Vagina (tissue), 2 donors: ENCODE measurements at regions not wholly inside any gene's neighbourhood (a gene's known extent, or its start where the extent isn't known, plus 50 kb on each side); places are given as distances from the start of the nearest gene placed in this dataset. TPM values are rescaled to one million over a fixed set of nuclear protein-coding genes. Genes with fewer than 3 reads are reported as not detected.

ENCODE experiments used
- DNase-seq, 2 donors: peaks; one replicate each; pipeline ENCODE4 v3.0.0-alpha.2; 2017; ENCODE audit errors: extremely low spot score in 2 of 2
- H3K27ac ChIP-seq: fragments of 200-600 bp; sonication (generic); one replicate; pipeline ENCODE4 v1.5.1; 2019
- H3K27me3 ChIP-seq: fragments of 200-600 bp; sonication (generic); one replicate; pipeline ENCODE4 v1.5.1; 2019
- H3K36me3 ChIP-seq, 2 donors: fragments of 200-600 bp; sonication (generic); one replicate each; pipeline ENCODE4 v1.5.1; 2017 to 2019
- H3K4me1 ChIP-seq: fragments of 200-600 bp; sonication (generic); one replicate; pipeline ENCODE4 v1.5.1; 2019
- H3K4me3 ChIP-seq, 2 donors: fragments of 200-600 bp; sonication (generic); 1 replicate in 1 of 2; 2 replicates in 1 of 2; pipeline ENCODE4 v1.5.1; 2016 to 2019
- H3K9me3 ChIP-seq: fragments of 200-600 bp; sonication (generic); one replicate; pipeline ENCODE4 v1.5.1; 2019
- CTCF ChIP-seq, 3 experiments: fragments of 450-650 bp in 2 of 3; fragments of 200-600 bp in 1 of 3; sonication (generic) in 1 of 3; IDR thresholded peaks; one replicate each; pipeline ENCODE4 v1.5.1; 2017 to 2019; ENCODE audit warnings: antibody characterized with exemption in 3 of 3, mild to moderate bottlenecking in 2 of 3, moderate library complexity in 2 of 3
- POLR2A ChIP-seq, 2 donors: fragments of 450-650 bp; IDR thresholded peaks; one replicate each; pipeline ENCODE4 v1.6.1; 2017; ENCODE audit warnings: antibody characterized with exemption in 2 of 2, mild to moderate bottlenecking in 2 of 2, moderate library complexity in 2 of 2
- POLR2AphosphoS5 ChIP-seq, 2 donors: sonication (generic); formaldehyde crosslinking; IDR thresholded peaks; one replicate each; pipeline ENCODE4 v1.9.0; 2017; ENCODE audit warnings: antibody characterized with exemption in 2 of 2, mild to moderate bottlenecking in 2 of 2, low read depth in 1 of 2; ENCODE audit not compliant: insufficient read depth in 1 of 2
- intact Hi-C: fragments of 100-400 bp; cut with DNase I; formaldehyde crosslinking; loops from one replicate; pipeline ENCODE4 v1.15.1; 2023
- small RNA-seq: library from RNA; depleted of rRNA; stranded (forward); fragments of <200 nt; gene quantifications from one replicate; pipeline ENCODE3, GENCODE V24; 2016

- H3K27me3 ChIP-seq = no peaks in the 10 kb centered on the region
- TF ChIP-seq POLR2AphosphoS5 (IDR thresholded peaks at IDR 0.05; ENCODE audit: insufficient read depth in 1 of 2, low read depth in 1 of 2) (no peak), POLR2A (IDR thresholded peaks at IDR 0.05) (no peak), CTCF (IDR thresholded peaks at IDR 0.05) (no peak)
- H3K4me1 ChIP-seq = no peaks in the 10 kb centered on the region
- intact Hi-C loops = no loop called here
- no peak overlapping the region for H3K4me3 ChIP-seq
- no peaks in the 10 kb centered on the region for H3K9me3 ChIP-seq
- H3K27ac ChIP-seq = no peak overlapping the region
- DNase-seq = no peak
- no peaks in the 10 kb centered on the region for H3K36me3 ChIP-seq
Observed at GRCh38 chr5:24720743-24721142, 76.0 kb upstream of the CDH10 start.

- Histone ChIP-seq H3K9me3 (no peaks in the 10 kb centered on the region), H3K27me3 (no peaks in the 10 kb centered on the region), H3K4me1 (no peaks in the 10 kb centered on the region), H3K27ac (no peak overlapping the region), H3K4me3 (no peak overlapping the region), H3K36me3 (no peaks in the 10 kb centered on the region)
- no peak for TF ChIP-seq POLR2A (IDR thresholded peaks at IDR 0.05)
- TF ChIP-seq POLR2AphosphoS5 (IDR thresholded peaks at IDR 0.05; ENCODE audit: insufficient read depth in 1 of 2, low read depth in 1 of 2) = no peak
- intact Hi-C loops = no loop called here
- DNase-seq = no peak
Observed at GRCh38 chr5:24714746-24715145, 70.0 kb upstream of the CDH10 start.

GRCh38 chr5:24712947-24713346 is 68.2 kb upstream of the CDH10 start:
- Histone ChIP-seq H3K27me3 (no peaks in the 10 kb centered on the region), H3K36me3 (no peaks in the 10 kb centered on the region), H3K4me3 (no peak overlapping the region), H3K9me3 (no peaks in the 10 kb centered on the region), H3K27ac (no peak overlapping the region), H3K4me1 (no peaks in the 10 kb centered on the region)
- TF ChIP-seq POLR2AphosphoS5 (IDR thresholded peaks at IDR 0.05; ENCODE audit: insufficient read depth in 1 of 2, low read depth in 1 of 2) (no peak), POLR2A (IDR thresholded peaks at IDR 0.05) (no peak), CTCF (IDR thresholded peaks at IDR 0.05) (no peak)
- DNase-seq = no peak
- intact Hi-C loops = no loop called here

- intact Hi-C loops = no loop called here
- Histone ChIP-seq H3K4me1 (no peaks in the 10 kb centered on the region), H3K27ac (no peak overlapping the region), H3K36me3 (no peaks in the 10 kb centered on the region), H3K9me3 (no peaks in the 10 kb centered on the region), H3K27me3 (no peaks in the 10 kb centered on the region), H3K4me3 (no peak overlapping the region)
- no peak for TF ChIP-seq POLR2AphosphoS5 (IDR thresholded peaks at IDR 0.05; ENCODE audit: insufficient read depth in 1 of 2, low read depth in 1 of 2)
- TF ChIP-seq CTCF (IDR thresholded peaks at IDR 0.05) = no peak
- no peak for TF ChIP-seq POLR2A (IDR thresholded peaks at IDR 0.05)
- no peak for DNase-seq
Observed at GRCh38 chr5:24712047-24712446, 67.3 kb upstream of the CDH10 start.

- Histone ChIP-seq H3K27me3 (no peaks in the 10 kb centered on the region), H3K27ac (no peak overlapping the region)
- intact Hi-C loops = no loop called here
Observed at GRCh38 chr5:24703934-24704333, 59.2 kb upstream of the CDH10 start.

More at GRCh38 chr5:24703934-24704333, 59.2 kb upstream of the CDH10 start:
- Histone ChIP-seq H3K4me3 (no peak overlapping the region), H3K36me3 (no peaks in the 10 kb centered on the region), H3K9me3 (no peaks in the 10 kb centered on the region), H3K4me1 (no peaks in the 10 kb centered on the region)
- no peak for TF ChIP-seq POLR2AphosphoS5 (IDR thresholded peaks at IDR 0.05; ENCODE audit: insufficient read depth in 1 of 2, low read depth in 1 of 2)
- DNase-seq = no peak

Small RNA genes in the stretch of these regions (small RNA-seq; reads per million reads assigned to genes)
- gene AC022140.2 (not detected), gene AC106754.2 (not detected), gene BTG4P1 (not detected), gene RF00019 (not detected), gene RF00070 (not detected), gene RNU6-374P (not detected)
